Esophagus squamous epithelium (tissue), 4 donors: ENCODE measurements at regions not wholly inside any gene's neighbourhood (a gene's known extent, or its start where the extent isn't known, plus 50 kb on each side); places are given as distances from the start of the nearest gene placed in this dataset.

ENCODE experiments used
- CTCF ChIP-seq, 6 experiments: fragments of 450-650 bp in 4 of 6; fragments of 200-600 bp in 2 of 6; sonication (generic) in 2 of 6; IDR thresholded peaks; one replicate each; pipeline ENCODE4 v1.5.1; 2016 to 2019; ENCODE audit warnings: antibody characterized with exemption in 6 of 6, mild to moderate bottlenecking in 4 of 6, moderate library complexity in 4 of 6
- POLR2A ChIP-seq, 4 donors: fragments of 450-650 bp; IDR thresholded peaks; one replicate each; pipeline ENCODE4 v1.6.1; 2017; ENCODE audit warnings: antibody characterized with exemption in 4 of 4, mild to moderate bottlenecking in 4 of 4, moderate library complexity in 3 of 4

- TF ChIP-seq CTCF (IDR thresholded peaks at IDR 0.05) (no peak), POLR2A (IDR thresholded peaks at IDR 0.05) (no peak)
These were observed 501.3 kb upstream of the DIAPH2 start for GRCh38 chrX:96183391-96183790.
